GM23248 (cell line): ENCODE measurements at regions not wholly inside any gene's neighbourhood (a gene's known extent, or its start where the extent isn't known, plus 50 kb on each side); places are given as distances from the start of the nearest gene placed in this dataset.

Source experiments
- EZH2 ChIP-seq: fragments of 200-600 bp; sonication (generic); IDR thresholded peaks from 2 replicates; pipeline ENCODE4 v1.6.1; 2018; ENCODE audit warnings: antibody characterized with exemption, mild to moderate bottlenecking; ENCODE audit not compliant: insufficient read depth, poor library complexity, severe bottlenecking
- EZH2phosphoT487 ChIP-seq: fragments of 200-600 bp; sonication (generic); IDR thresholded peaks from 2 replicates; pipeline ENCODE4 v1.6.1; 2018; ENCODE audit warnings: antibody characterized with exemption, moderate library complexity, mild to moderate bottlenecking, low read depth; ENCODE audit not compliant: insufficient read depth

GRCh38 chrX:5236749-5237148, 991.9 kb downstream of the NLGN4X start:
- no peak for TF ChIP-seq EZH2
- no peak for TF ChIP-seq EZH2phosphoT487
